ENCODE measurements at regions not wholly inside any gene's neighbourhood (a gene's known extent, or its start where the extent isn't known, plus 50 kb on each side); places are given as distances from the start of the nearest gene placed in this dataset.

DNA sequence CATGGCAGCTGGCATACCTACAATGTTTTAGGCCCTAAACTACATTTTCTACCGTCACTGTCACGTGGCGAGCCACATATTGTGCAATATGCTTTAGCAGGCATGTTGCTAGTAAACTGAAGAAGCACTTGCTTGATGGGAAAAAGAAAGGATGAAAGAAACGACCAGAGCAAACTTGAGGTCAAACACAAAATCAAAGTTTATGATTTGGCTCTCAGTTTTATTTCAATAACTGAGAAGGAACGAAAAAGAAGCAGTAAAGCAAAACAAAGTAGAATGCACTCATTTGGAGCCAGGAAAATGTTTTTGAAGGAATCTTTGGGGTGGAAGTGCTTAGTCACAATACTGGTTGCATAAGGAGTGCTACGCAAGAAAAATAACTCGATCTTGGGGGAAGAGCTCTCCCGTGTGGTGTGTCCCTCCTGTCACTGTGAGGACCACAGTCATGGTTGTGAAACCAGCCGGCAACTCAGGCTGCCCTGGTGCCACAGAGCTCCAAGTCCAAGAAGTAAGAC, 349.8 kb downstream of the RBM43 start:
- TF ChIP-seq, protein P1, sequence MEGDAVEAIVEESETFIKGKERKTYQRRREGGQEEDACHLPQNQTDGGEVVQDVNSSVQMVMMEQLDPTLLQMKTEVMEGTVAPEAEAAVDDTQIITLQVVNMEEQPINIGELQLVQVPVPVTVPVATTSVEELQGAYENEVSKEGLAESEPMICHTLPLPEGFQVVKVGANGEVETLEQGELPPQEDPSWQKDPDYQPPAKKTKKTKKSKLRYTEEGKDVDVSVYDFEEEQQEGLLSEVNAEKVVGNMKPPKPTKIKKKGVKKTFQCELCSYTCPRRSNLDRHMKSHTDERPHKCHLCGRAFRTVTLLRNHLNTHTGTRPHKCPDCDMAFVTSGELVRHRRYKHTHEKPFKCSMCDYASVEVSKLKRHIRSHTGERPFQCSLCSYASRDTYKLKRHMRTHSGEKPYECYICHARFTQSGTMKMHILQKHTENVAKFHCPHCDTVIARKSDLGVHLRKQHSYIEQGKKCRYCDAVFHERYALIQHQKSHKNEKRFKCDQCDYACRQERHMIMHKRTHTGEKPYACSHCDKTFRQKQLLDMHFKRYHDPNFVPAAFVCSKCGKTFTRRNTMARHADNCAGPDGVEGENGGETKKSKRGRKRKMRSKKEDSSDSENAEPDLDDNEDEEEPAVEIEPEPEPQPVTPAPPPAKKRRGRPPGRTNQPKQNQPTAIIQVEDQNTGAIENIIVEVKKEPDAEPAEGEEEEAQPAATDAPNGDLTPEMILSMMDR (tag by site-specific recombination; IDR thresholded peaks at IDR 0.05) = no peak
- TF ChIP-seq ZNF391 (tag by site-specific recombination; IDR thresholded peaks at IDR 0.05; ENCODE audit: borderline replicate concordance, low read depth) (no peak), SETDB1 (IDR thresholded peaks at IDR 0.05; ENCODE audit: insufficient read length, low read length) (no peak), ZNF704 (tag by site-specific recombination; IDR thresholded peaks at IDR 0.05) (no peak), KLF16 (tag by site-specific recombination; IDR thresholded peaks at IDR 0.05) (no peak), ZNF561 (tag by site-specific recombination; IDR thresholded peaks at IDR 0.05; ENCODE audit: borderline replicate concordance) (no peak), TRIM28 (IDR thresholded peaks at IDR 0.05; ENCODE audit: borderline replicate concordance, low read length) (no peak), REPIN1 (tag by site-specific recombination; IDR thresholded peaks at IDR 0.05; ENCODE audit: low read depth) (no peak), KLF9 (tag by site-specific recombination; IDR thresholded peaks at IDR 0.05; ENCODE audit: low read depth) (no peak), ZBTB21 (tag by site-specific recombination; IDR thresholded peaks at IDR 0.05) (no peak), ZNF274 (IDR thresholded peaks at IDR 0.05; ENCODE audit: low read length) (no peak), ZNF274 (tag by site-specific recombination; IDR thresholded peaks at IDR 0.05; ENCODE audit: borderline replicate concordance) (no peak)
- TF ChIP-seq, protein P2, sequence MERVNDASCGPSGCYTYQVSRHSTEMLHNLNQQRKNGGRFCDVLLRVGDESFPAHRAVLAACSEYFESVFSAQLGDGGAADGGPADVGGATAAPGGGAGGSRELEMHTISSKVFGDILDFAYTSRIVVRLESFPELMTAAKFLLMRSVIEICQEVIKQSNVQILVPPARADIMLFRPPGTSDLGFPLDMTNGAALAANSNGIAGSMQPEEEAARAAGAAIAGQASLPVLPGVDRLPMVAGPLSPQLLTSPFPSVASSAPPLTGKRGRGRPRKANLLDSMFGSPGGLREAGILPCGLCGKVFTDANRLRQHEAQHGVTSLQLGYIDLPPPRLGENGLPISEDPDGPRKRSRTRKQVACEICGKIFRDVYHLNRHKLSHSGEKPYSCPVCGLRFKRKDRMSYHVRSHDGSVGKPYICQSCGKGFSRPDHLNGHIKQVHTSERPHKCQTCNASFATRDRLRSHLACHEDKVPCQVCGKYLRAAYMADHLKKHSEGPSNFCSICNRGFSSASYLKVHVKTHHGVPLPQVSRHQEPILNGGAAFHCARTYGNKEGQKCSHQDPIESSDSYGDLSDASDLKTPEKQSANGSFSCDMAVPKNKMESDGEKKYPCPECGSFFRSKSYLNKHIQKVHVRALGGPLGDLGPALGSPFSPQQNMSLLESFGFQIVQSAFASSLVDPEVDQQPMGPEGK (tag by site-specific recombination; IDR thresholded peaks at IDR 0.05) = no peak

All from HEK293 (cell line).